ENCODE measurements at regions not wholly inside any gene's neighbourhood (a gene's known extent, or its start where the extent isn't known, plus 50 kb on each side); places are given as distances from the start of the nearest gene placed in this dataset.
"Not testable (repeated sequence)": the region's sequence is repeated elsewhere in the genome, so short reads cannot be mapped to it uniquely, and the experiment has no call there.

DNA sequence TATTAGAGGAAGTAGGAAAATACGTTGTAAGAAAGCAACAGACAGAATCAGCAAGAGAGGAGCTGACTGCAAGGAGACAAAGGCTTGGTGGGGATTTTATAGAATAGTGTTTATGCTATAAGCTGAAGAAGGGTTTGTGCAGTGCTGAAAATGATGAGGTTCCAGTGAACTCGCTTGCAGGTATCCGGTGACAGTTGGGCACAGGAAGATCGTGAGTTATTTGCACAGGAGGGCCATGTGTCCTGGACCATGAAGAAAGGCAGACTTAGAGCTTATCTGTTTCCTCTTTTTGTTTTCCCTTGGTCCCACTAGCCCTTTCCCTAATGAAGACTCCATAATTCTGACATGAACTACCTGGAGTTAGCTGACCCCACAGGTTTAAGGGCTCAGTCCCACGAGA, 61.4 kb downstream of the NXNL2 start:
- no peak for DNase-seq

GRCh38 chr9:88604836-88605511, 70.0 kb downstream of the NXNL2 start:
- DNase-seq = no peak

GRCh38 chr9:88605512-88606362, 70.8 kb downstream of the NXNL2 start:
- DNase-seq = no peak

DNA sequence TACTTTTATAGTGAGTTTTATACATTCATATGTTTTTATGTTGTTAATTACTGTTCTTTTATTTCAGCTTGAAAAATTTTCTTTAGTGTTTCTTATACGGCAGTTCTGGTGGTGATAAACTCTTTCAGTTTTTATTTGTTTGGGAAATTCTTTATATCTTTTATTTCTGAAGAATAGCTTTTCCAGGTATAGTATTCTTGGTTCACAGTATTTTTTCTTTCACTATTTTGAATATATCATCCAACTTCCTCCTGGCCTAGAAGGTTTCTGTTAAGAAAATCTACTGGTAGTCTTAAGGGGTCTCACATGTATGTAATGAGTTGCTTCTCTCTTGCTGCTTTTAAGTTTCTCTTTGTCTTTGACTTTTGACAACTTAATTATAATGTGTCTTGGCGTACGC, 79.4 kb downstream of the NXNL2 start:
- no peak for DNase-seq

GRCh38 chr9:88623698-88624097, 88.7 kb downstream of the NXNL2 start:
- DNase-seq = no peak

GRCh38 chr9:88628114-88628513, 93.1 kb downstream of the NXNL2 start:
- no peak for DNase-seq

GRCh38 chr9:88628811-88629210, 93.8 kb downstream of the NXNL2 start:
- DNase-seq = no peak

GRCh38 chr9:88630574-88630973, 95.6 kb downstream of the NXNL2 start:
- DNase-seq = not testable (repeated sequence)

DNA sequence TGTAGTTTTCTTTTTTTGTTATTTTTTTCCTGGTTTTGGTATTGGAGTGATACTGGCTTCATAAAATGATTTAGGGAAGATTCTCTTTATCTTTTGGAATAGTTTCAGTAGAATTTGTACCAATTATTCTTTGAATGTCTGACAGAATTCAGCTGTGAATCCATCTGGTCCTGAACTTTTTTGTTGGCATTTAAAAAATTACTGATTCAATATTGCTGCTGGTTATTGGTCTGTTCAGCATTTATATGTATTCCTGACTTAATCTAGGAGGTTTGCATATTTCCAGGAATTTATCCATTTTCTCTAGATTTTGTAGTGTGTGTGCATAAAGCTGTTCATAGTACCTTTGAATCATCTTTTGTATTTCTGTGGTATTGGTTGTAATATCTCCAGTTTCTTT, 100.2 kb downstream of the NXNL2 start:
- no peak for DNase-seq

DNA sequence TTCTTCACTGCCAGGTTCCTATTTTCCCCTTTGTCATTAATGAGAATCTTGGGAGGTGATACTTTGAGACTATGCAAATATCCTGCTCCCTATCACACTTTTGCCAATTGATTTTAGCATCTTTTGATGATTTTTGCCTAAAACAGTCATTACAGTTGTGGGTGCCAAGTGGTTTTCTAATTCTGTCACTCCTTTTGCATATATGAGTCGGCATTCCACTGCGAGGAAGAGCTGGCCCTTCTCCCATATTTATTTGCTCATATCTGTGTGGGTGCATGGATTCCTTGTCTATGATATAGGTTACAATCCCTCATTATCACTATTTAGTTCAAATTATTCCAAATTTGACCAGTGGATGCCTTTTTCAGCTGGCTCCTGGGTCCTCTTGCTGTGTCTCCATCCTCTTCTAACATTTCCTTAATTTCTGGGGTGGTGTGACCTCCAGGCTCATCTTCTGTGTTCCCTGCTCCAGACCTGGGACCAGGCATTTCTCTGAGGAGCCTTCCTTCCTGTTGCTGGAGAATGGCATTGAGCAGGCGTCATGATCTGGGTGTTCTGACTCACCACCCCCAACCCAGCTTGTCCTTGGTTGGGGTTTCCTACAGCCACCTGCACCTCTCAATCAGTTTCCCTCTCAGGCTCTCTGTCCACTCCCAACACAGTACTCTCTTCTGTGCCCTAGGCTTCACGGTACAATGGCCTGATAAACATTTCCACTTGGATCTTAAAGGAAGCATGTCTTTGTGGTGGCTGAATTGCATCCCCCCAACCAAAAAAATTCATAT, 106.7 kb downstream of the NXNL2 start:
- no peak for DNase-seq

DNA sequence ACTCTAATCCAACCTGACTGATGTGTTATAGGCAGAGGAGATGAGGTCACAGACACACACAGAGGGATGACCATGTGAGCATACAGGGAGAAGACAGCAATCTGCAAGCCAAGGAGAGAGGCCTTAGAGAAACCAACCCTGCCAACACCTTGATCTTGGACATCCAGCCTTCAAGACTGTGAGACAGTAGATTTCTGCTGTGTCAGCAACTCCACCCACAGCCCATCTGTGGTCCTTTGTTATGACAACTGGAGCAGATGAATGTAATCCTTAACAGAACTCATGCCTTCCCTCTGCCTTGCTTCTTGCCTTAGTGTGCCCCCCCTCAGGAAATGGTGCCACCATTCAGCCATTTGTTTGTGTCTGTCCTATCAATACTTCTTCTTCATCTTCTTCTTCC, 107.4 kb downstream of the NXNL2 start:
- DNase-seq = no peak

- DNase-seq = no peak
These were observed 109.0 kb downstream of the NXNL2 start for GRCh38 chr9:88643931-88644330.

GRCh38 chr9:88645172-88645878, 110.3 kb downstream of the NXNL2 start:
- no peak for DNase-seq

- DNase-seq = no peak
These were observed 110.9 kb downstream of the NXNL2 start for GRCh38 chr9:88645879-88646199.

GRCh38 chr9:88646539-88647300, 111.7 kb downstream of the NXNL2 start:
- DNase-seq = no peak

DNA sequence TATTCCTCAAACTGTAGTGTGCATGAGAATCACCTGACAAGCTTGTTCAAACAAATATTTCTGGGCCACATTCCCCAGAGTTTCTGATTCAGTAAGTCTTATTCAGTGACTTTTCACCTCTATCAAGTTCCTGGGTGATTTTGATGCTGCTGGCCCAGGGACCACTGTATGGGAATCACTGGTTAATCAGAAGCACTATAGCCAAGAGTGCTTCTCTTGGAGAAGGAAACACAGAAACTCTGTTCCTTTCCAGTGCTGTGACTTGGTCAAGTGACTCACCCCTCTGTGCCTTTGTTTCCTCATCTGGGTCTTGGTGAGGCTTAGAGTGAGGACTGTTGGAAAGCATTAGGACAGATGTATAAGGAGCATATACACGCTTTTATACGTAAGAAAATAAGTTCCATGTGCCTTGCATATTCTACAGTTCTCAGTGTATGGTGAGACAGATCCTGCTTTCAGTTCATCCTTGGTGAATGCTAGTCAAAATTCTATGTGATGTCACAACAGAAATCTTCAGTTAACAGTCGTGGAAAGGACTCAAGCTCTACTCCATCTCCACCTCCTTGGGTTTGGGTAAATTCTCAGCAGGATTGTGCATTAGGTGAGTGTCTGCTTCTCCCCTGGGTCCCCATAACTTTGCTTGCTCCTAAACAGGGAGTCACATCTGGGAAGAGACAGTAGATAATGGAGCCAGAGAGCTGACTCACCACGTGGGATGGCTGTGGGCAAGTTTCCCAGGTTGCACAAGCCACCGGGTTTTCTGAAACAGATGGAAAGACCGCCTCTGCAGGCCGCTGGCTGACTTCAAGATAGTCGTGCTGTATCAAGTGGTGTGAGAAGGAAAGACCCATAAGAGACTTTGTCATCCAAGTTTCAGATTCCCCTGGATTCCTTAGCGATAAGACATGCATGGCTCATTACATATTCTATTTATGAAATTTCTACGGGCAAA, 117.0 kb downstream of the NXNL2 start:
- no peak for DNase-seq

- DNase-seq = no peak
These were observed 117.9 kb downstream of the NXNL2 start for GRCh38 chr9:88652876-88653275.

DNA sequence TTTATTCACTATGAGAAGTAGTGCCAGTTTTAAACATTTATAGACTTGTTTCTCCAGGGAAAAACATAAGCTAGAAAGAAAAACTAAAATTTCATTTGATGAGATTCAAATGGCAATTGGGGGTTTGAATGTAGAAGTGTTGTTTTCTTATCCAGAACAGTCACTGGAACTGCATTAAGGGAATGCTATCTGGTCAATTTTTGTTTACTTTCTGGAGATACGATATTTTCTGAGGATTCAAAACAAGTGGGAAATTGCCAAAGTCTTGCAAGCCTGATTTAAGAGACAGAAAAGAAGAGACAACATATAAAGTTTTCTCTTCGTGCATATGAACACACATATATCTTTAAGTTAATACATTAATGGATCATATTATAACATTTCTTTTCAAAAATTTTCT, 118.4 kb downstream of the NXNL2 start:
- no peak for DNase-seq

DNA sequence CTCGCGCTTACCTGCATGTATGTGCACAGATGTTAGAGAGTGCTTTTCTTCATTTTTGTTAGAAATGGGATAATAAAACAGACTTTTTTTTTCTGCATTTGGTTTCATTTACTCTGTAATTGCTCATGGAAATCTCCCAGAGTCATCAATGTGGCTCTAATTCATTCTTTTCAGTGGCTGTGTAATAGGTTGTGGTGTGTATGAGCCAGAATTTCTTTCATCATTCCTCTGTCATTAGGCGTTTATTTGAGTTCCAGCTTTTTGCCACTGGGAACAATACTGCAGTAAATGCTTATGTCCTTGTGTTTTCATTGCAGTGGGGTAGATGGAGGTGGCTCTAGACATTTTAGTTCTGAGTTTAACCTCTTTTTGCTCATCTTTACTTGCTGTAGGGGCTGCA, 118.9 kb downstream of the NXNL2 start:
- DNase-seq = no peak

- DNase-seq = no peak
These were observed 122.9 kb downstream of the NXNL2 start for GRCh38 chr9:88657893-88658292.

GRCh38 chr9:88658311-88658822, 123.4 kb downstream of the NXNL2 start:
- DNase-seq = no peak
